Tibial artery (tissue), 4 donors: ENCODE measurements at regions not wholly inside any gene's neighbourhood (a gene's known extent, or its start where the extent isn't known, plus 50 kb on each side); places are given as distances from the start of the nearest gene placed in this dataset.

Experiments
- DNase-seq, 2 donors: peaks; one replicate each; pipeline ENCODE4 v3.0.0-alpha.2; 2019
- H3K27ac ChIP-seq, 2 donors: fragments of 200-600 bp; sonication (generic) in 1 of 2; 1 replicate in 1 of 2; 2 replicates in 1 of 2; pipeline ENCODE4 v1.5.1; 2018 to 2019; ENCODE audit warnings: mild to moderate bottlenecking in 1 of 2
- H3K27me3 ChIP-seq, 2 donors: fragments of 200-600 bp; sonication (generic) in 1 of 2; one replicate each; pipeline versions ENCODE4 v1.5.1 to v1.6.0; 2016 to 2019
- H3K36me3 ChIP-seq, 3 donors: fragments of 200-600 bp; sonication (generic) in 2 of 3; one replicate each; pipeline ENCODE4 v1.5.1; 2016 to 2019; ENCODE audit warnings: mild to moderate bottlenecking in 2 of 3
- H3K4me1 ChIP-seq, 4 donors: fragments of 200-600 bp; sonication (generic) in 2 of 4; 1 replicate in 3 of 4; 2 replicates in 1 of 4; pipeline ENCODE4 v1.5.1; 2016 to 2019
- H3K4me3 ChIP-seq, 2 donors: fragments of 200-600 bp; sonication (generic) in 1 of 2; 1 replicate in 1 of 2; 2 replicates in 1 of 2; pipeline ENCODE4 v1.5.1; 2018 to 2019; ENCODE audit warnings: mild to moderate bottlenecking in 2 of 2
- H3K9me3 ChIP-seq, 3 donors: fragments of 200-600 bp; sonication (generic) in 1 of 3; one replicate each; pipeline ENCODE4 v1.5.1; 2016 to 2019
- CTCF ChIP-seq, 2 experiments: fragments of 200-600 bp in 1 of 2; fragments of 450-650 bp in 1 of 2; IDR thresholded peaks; one replicate each; pipeline ENCODE4 v1.5.1; 2017 to 2019; ENCODE audit warnings: antibody characterized with exemption in 2 of 2, mild to moderate bottlenecking in 1 of 2, moderate library complexity in 1 of 2
- intact Hi-C: fragments of 100-400 bp; cut with DNase I; formaldehyde crosslinking; loops from one replicate; pipeline ENCODE4 v1.15.0; 2023; ENCODE audit warnings: low total_unique reads

GRCh38 chr18:27361477-27361876 is 176.4 kb upstream of the CHST9 start:
- H3K27ac ChIP-seq, result no peak overlapping the region

GRCh38 chr18:27355308-27355707 is 170.2 kb upstream of the CHST9 start:
- TF ChIP-seq CTCF (IDR thresholded peaks at IDR 0.05), result no peak
- Histone ChIP-seq H3K9me3 (no peaks in the 10 kb centered on the region), H3K27me3 (no peaks in the 10 kb centered on the region), H3K36me3 (no peaks in the 10 kb centered on the region), H3K4me1 (no peaks in the 10 kb centered on the region), H3K4me3 (no peak overlapping the region), H3K27ac (no peak overlapping the region)
- intact Hi-C loops, result no loop called here
- no peak for DNase-seq

More at GRCh38 chr18:27361477-27361876, 176.4 kb upstream of the CHST9 start:
- no peak for TF ChIP-seq CTCF (IDR thresholded peaks at IDR 0.05)
- H3K27me3 ChIP-seq, result no peaks in the 10 kb centered on the region
- no peaks in the 10 kb centered on the region for H3K4me1 ChIP-seq
- intact Hi-C loops, result no loop called here
- H3K9me3 ChIP-seq, result no peaks in the 10 kb centered on the region
- no peak overlapping the region for H3K4me3 ChIP-seq
- no peak for DNase-seq
- no peaks in the 10 kb centered on the region for H3K36me3 ChIP-seq

- H3K4me1 ChIP-seq, result no peaks in the 10 kb centered on the region
- no peak for DNase-seq
- no peaks in the 10 kb centered on the region for H3K9me3 ChIP-seq
- intact Hi-C loops, result no loop called here
- H3K27me3 ChIP-seq, result no peaks in the 10 kb centered on the region
- no peak for TF ChIP-seq CTCF (IDR thresholded peaks at IDR 0.05)
- H3K4me3 ChIP-seq, result no peak overlapping the region
- H3K27ac ChIP-seq, result no peak overlapping the region
- no peaks in the 10 kb centered on the region for H3K36me3 ChIP-seq
These were observed 168.2 kb upstream of the CHST9 start for GRCh38 chr18:27353273-27353672.

- Histone ChIP-seq H3K4me1 (no peaks in the 10 kb centered on the region), H3K9me3 (no peaks in the 10 kb centered on the region), H3K27ac (no peak overlapping the region), H3K36me3 (no peaks in the 10 kb centered on the region), H3K4me3 (no peak overlapping the region), H3K27me3 (no peaks in the 10 kb centered on the region)
- DNase-seq, result no peak
- intact Hi-C loops, result no loop called here
- no peak for TF ChIP-seq CTCF (IDR thresholded peaks at IDR 0.05)
These were observed 164.3 kb upstream of the CHST9 start for GRCh38 chr18:27349284-27349882.

- Histone ChIP-seq H3K9me3 (no peaks in the 10 kb centered on the region), H3K36me3 (no peaks in the 10 kb centered on the region), H3K27me3 (no peaks in the 10 kb centered on the region), H3K4me3 (no peak overlapping the region), H3K4me1 (no peaks in the 10 kb centered on the region), H3K27ac (no peak overlapping the region)
- intact Hi-C loops, result no loop called here
- TF ChIP-seq CTCF (IDR thresholded peaks at IDR 0.05), result no peak
- no peak for DNase-seq
These were observed 146.5 kb upstream of the CHST9 start for GRCh38 chr18:27331606-27332005.

GRCh38 chr18:27314996-27315395 is 129.9 kb upstream of the CHST9 start:
- DNase-seq, result no peak
- H3K9me3 ChIP-seq, result no peaks in the 10 kb centered on the region
- H3K4me1 ChIP-seq, result no peaks in the 10 kb centered on the region
- H3K4me3 ChIP-seq, result no peak overlapping the region
- intact Hi-C loops, result no loop called here
- H3K27me3 ChIP-seq, result no peaks in the 10 kb centered on the region
- H3K36me3 ChIP-seq, result no peaks in the 10 kb centered on the region
- no peak overlapping the region for H3K27ac ChIP-seq
- TF ChIP-seq CTCF (IDR thresholded peaks at IDR 0.05), result no peak
